Muscle layer of colon (tissue), 2 donors: ENCODE measurements at regions not wholly inside any gene's neighbourhood (a gene's known extent, or its start where the extent isn't known, plus 50 kb on each side); places are given as distances from the start of the nearest gene placed in this dataset.

Experiments used
- H3K27ac ChIP-seq: one replicate; pipeline ENCODE4 v1.7.0; 2013; ENCODE audit warnings: low read depth, mild to moderate bottlenecking, low read length, moderate library complexity
- H3K27me3 ChIP-seq, 2 donors: one replicate each; pipeline ENCODE4 v1.7.0; 2013; ENCODE audit warnings: low read length in 2 of 2, mild to moderate bottlenecking in 2 of 2; ENCODE audit not compliant: insufficient read depth in 2 of 2, control insufficient read depth in 1 of 2
- H3K36me3 ChIP-seq: one replicate; pipeline ENCODE4 v1.7.0; 2013; ENCODE audit warnings: mild to moderate bottlenecking, low read length; ENCODE audit not compliant: insufficient read depth
- H3K4me1 ChIP-seq: one replicate; pipeline ENCODE4 v1.7.0; 2013; ENCODE audit warnings: mild to moderate bottlenecking, low read length; ENCODE audit not compliant: insufficient read depth
- H3K4me3 ChIP-seq, 2 donors: one replicate each; pipeline ENCODE4 v1.7.0; 2013; ENCODE audit warnings: low read length in 2 of 2, low read depth in 1 of 2, mild to moderate bottlenecking in 1 of 2, moderate library complexity in 1 of 2
- H3K9ac ChIP-seq: one replicate; pipeline ENCODE4 v1.7.0; 2013; ENCODE audit warnings: low read length
- H3K9me3 ChIP-seq: one replicate; pipeline ENCODE4 v1.7.0; 2013; ENCODE audit warnings: mild to moderate bottlenecking, low read length
- donor health status: abdominal sarcoma.
- donor health status: Adenocarcinoma of cecum.

DNA sequence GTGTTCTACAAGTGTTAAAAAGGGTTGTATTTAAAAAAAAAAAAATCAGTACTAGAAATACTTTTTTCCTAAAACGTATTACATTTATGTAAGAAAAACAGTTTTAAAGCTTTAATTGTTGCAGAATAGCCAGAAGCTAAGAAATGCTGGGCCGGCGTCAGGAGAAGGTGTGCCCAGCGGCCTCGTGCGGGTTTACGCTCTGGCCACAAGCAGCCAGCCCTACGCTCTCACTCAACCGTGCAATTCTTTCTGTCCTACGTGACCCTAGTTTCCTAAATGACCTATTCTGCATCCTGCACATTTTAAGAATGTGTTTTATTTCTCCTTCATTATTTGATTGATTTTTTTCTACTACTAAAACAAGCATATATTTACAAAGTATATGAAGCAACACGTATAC is 279.7 kb upstream of the KLF14 start:
- no peaks in the 10 kb centered on the region for H3K36me3 ChIP-seq
- no peaks in the 10 kb centered on the region for H3K27me3 ChIP-seq
- no peak overlapping the region for H3K4me3 ChIP-seq
- H3K27ac ChIP-seq: no peak overlapping the region
- H3K9ac ChIP-seq: no peak overlapping the region
- no peaks in the 10 kb centered on the region for H3K9me3 ChIP-seq
- peaks cover 67% of the 10 kb centered on the region for H3K4me1 ChIP-seq

GRCh38 chr7:131014906-131015656 is 281.1 kb upstream of the KLF14 start:
- Histone ChIP-seq H3K36me3 (no peaks in the 10 kb centered on the region), H3K27me3 (no peaks in the 10 kb centered on the region), H3K4me1 (peaks cover 65% of the 10 kb centered on the region), H3K27ac (no peak overlapping the region), H3K4me3 (no peak overlapping the region), H3K9ac (no peak overlapping the region), H3K9me3 (no peaks in the 10 kb centered on the region)

GRCh38 chr7:131015657-131015958 is 281.6 kb upstream of the KLF14 start:
- Histone ChIP-seq H3K9ac (no peak overlapping the region), H3K36me3 (no peaks in the 10 kb centered on the region), H3K27me3 (no peaks in the 10 kb centered on the region), H3K4me3 (no peak overlapping the region), H3K4me1 (peaks cover 65% of the 10 kb centered on the region), H3K9me3 (no peaks in the 10 kb centered on the region), H3K27ac (no peak overlapping the region)

DNA sequence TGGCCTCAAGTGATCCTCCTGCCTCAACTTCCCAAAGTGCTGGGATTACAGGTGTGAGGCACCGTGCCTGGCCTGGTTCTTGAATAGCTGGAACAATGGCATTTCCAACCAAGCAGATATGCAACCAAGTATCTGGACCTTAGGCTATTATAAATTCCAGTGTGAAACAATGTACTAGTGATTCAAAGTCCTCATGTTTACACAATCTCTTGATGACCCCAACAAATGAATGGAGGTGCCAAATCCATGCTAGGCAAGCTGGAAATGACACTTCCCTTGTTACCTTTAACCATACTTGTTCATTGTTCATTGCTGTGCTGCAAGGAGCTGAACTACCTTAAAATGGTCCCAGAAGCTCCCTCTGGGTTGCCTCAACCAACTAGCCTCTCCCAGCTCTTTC is 282.2 kb upstream of the KLF14 start:
- Histone ChIP-seq H3K27me3 (no peaks in the 10 kb centered on the region), H3K4me1 (peaks cover 63% of the 10 kb centered on the region), H3K9ac (no peak overlapping the region), H3K27ac (no peak overlapping the region), H3K9me3 (no peaks in the 10 kb centered on the region), H3K4me3 (no peak overlapping the region), H3K36me3 (no peaks in the 10 kb centered on the region)

GRCh38 chr7:131019351-131019750 is 285.3 kb upstream of the KLF14 start:
- H3K27ac ChIP-seq: no peak overlapping the region
- H3K36me3 ChIP-seq: no peaks in the 10 kb centered on the region
- no peaks in the 10 kb centered on the region for H3K9me3 ChIP-seq
- no peak overlapping the region for H3K4me3 ChIP-seq
- H3K9ac ChIP-seq: no peak overlapping the region
- H3K4me1 ChIP-seq: peaks cover 43% of the 10 kb centered on the region
- H3K27me3 ChIP-seq: no peaks in the 10 kb centered on the region

DNA sequence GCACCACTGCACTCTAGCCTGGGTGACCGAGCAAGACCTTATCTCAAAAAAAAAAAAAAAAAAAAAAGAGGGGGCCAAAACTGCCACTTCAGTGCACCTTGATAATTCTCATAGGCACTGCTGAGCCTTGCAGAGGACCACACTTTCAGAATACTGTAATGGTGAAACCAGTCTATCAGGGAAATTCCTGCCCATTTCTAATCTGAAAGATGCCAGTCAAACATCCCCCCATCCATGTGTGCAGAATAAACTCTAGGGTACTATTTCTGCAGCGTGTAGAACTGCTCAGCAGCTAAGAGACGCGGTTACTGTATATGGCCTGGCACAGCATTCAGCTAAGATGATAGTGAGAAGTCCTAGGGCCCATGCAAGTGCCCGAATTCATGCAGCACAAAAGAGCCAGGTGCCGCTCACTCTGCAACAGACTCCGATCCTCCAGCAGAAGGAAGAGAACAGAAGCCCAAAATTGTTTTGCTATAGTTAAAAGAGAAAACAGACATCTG is 286.8 kb upstream of the KLF14 start:
- Histone ChIP-seq H3K9ac (no peak overlapping the region), H3K27me3 (no peaks in the 10 kb centered on the region), H3K4me1 (peaks cover 35% of the 10 kb centered on the region), H3K4me3 (no peak overlapping the region), H3K27ac (no peak overlapping the region), H3K36me3 (no peaks in the 10 kb centered on the region), H3K9me3 (no peaks in the 10 kb centered on the region)

GRCh38 chr7:131021460-131021859 is 287.5 kb upstream of the KLF14 start:
- Histone ChIP-seq H3K4me3 (no peak overlapping the region), H3K4me1 (peaks cover 28% of the 10 kb centered on the region), H3K27ac (no peak overlapping the region), H3K9ac (no peak overlapping the region), H3K9me3 (no peaks in the 10 kb centered on the region), H3K36me3 (no peaks in the 10 kb centered on the region), H3K27me3 (no peaks in the 10 kb centered on the region)

GRCh38 chr7:131021902-131022301 is 287.9 kb upstream of the KLF14 start:
- peaks cover 28% of the 10 kb centered on the region for H3K4me1 ChIP-seq
- no peak overlapping the region for H3K27ac ChIP-seq
- H3K27me3 ChIP-seq: no peaks in the 10 kb centered on the region
- no peaks in the 10 kb centered on the region for H3K36me3 ChIP-seq
- no peak overlapping the region for H3K4me3 ChIP-seq
- H3K9ac ChIP-seq: no peak overlapping the region
- no peaks in the 10 kb centered on the region for H3K9me3 ChIP-seq

DNA sequence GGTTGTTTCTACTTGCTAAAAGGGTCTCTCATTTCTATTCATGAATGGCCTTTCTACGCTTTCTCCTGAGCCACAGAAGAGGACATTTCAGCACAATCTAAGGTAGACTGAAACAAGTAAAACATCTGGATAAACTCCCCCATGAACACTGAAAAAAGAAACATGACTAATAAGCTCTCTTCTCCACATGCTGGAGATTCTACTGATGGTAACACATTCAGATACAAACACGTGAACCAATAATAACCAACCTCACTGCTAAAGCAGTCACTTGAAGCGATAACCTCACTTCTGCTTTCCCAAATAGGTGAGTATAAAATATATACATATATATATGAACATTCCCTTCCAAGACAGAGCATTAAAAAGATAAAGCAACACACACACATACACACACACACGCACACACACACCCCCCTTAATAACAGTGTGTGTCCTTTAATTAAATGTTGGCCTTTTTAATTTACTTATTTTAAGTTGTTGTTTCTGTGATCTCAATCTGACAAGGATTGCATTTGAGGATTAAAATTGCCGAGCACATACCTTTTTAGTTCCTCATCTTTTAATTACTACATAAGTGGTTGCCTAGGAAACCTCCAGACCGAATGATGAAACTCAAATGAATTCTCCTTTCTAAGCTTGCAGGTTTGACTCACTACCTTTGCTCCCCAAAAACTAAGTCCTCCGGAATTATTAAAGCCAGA is 292.4 kb upstream of the KLF14 start:
- H3K4me1 ChIP-seq: peaks cover 30% of the 10 kb centered on the region
- no peaks in the 10 kb centered on the region for H3K27me3 ChIP-seq
- no peaks in the 10 kb centered on the region for H3K9me3 ChIP-seq
- H3K27ac ChIP-seq: no peak overlapping the region
- H3K9ac ChIP-seq: no peak overlapping the region
- H3K4me3 ChIP-seq: no peak overlapping the region
- H3K36me3 ChIP-seq: no peaks in the 10 kb centered on the region

- H3K4me3 ChIP-seq: no peak overlapping the region
- H3K4me1 ChIP-seq: peaks cover 36% of the 10 kb centered on the region
- H3K36me3 ChIP-seq: no peaks in the 10 kb centered on the region
- H3K27me3 ChIP-seq: no peaks in the 10 kb centered on the region
- no peaks in the 10 kb centered on the region for H3K9me3 ChIP-seq
- H3K9ac ChIP-seq: no peak overlapping the region
- no peak overlapping the region for H3K27ac ChIP-seq
Observed at GRCh38 chr7:131027287-131027773, 293.3 kb upstream of the KLF14 start.

DNA sequence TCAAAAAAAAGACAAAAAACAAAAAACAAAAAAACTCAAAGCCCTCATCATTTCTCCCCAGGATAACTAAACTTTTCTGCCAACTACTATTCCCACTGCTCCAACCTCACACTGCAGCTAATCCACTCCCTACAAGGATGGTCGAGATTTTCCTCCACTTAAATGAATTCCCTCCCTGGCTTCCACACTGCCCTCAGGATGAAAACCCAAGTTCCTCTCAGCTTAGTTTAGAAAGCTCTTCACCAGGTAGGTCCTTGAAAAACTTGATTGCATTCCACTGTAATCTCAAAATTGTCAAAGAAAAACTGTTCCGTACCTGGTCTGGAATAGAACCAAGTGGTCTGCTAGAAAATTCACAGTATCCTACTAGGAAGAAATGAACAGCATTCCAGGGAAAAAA is 294.3 kb upstream of the KLF14 start:
- no peak overlapping the region for H3K9ac ChIP-seq
- no peak overlapping the region for H3K4me3 ChIP-seq
- peaks cover 36% of the 10 kb centered on the region for H3K4me1 ChIP-seq
- no peaks in the 10 kb centered on the region for H3K27me3 ChIP-seq
- no peaks in the 10 kb centered on the region for H3K36me3 ChIP-seq
- H3K27ac ChIP-seq: no peak overlapping the region
- no peaks in the 10 kb centered on the region for H3K9me3 ChIP-seq

GRCh38 chr7:131029002-131029401 is 295.0 kb upstream of the KLF14 start:
- H3K4me3 ChIP-seq: no peak overlapping the region
- H3K36me3 ChIP-seq: no peaks in the 10 kb centered on the region
- H3K4me1 ChIP-seq: peaks cover 36% of the 10 kb centered on the region
- H3K9ac ChIP-seq: no peak overlapping the region
- H3K27ac ChIP-seq: no peak overlapping the region
- no peaks in the 10 kb centered on the region for H3K27me3 ChIP-seq
- H3K9me3 ChIP-seq: no peaks in the 10 kb centered on the region
